ENCODE measurements at regions not wholly inside any gene's neighbourhood (a gene's known extent, or its start where the extent isn't known, plus 50 kb on each side); places are given as distances from the start of the nearest gene placed in this dataset.

GRCh38 chrX:110427076-110427475, 68.4 kb downstream of the RTL9 start (continued):
- TF ChIP-seq ZNF311 (CRISPR knock-in tag; IDR thresholded peaks at IDR 0.05): no peak
- TF ChIP-seq NKRF (IDR thresholded peaks at IDR 0.05; ENCODE audit: borderline replicate concordance): no peak

- H3K27me3 ChIP-seq (ENCODE audit: control insufficient read depth in 2 of 2, insufficient read depth in 2 of 2, low read length in 2 of 2): peaks cover 3 to 16% of the 10 kb centered on the region in 2 experiments; a peak in 4 of 5 replicates
- FAIRE-seq (no peak), ATAC-seq (no peak), DNase-seq (ENCODE audit: extremely low read depth in 1 of 4, low spot score in 3 of 4) (no peak)
- no peak overlapping the region for H3K9ac ChIP-seq (ENCODE audit: insufficient read depth in 1 of 2, low read depth in 2 of 2, low read length in 2 of 2)
- TF ChIP-seq ELK1 (CRISPR knock-in tag; IDR thresholded peaks at IDR 0.05): no peak
- TF ChIP-seq TAF1 (IDR thresholded peaks at IDR 0.05; ENCODE audit: control insufficient read depth, extremely low read depth, insufficient read depth, low read length, severe bottlenecking): no peak
- TF ChIP-seq ZBTB5 (IDR thresholded peaks at IDR 0.05): no peak
- TF ChIP-seq ESRRB (CRISPR knock-in tag; IDR thresholded peaks at IDR 0.05; ENCODE audit: borderline replicate concordance): no peak
- no peak for TF ChIP-seq ZBTB9 (CRISPR knock-in tag; IDR thresholded peaks at IDR 0.05)
- TF ChIP-seq SNAPC5 (CRISPR knock-in tag; IDR thresholded peaks at IDR 0.05): no peak
- no peak for TF ChIP-seq FOS (IDR thresholded peaks at IDR 0.05; ENCODE audit: extremely low read depth, insufficient read length)
- no peak for TF ChIP-seq ZNF280A (IDR thresholded peaks at IDR 0.05; ENCODE audit: low read depth, partially characterized antibody)
- H3K4me2 ChIP-seq (ENCODE audit: insufficient read depth, low read length): no peak overlapping the region
- intact Hi-C loops (cut with micrococcal nuclease): no loop called here
- H3K9me1 ChIP-seq (ENCODE audit: control insufficient read depth, insufficient read depth, low read length): no peaks in the 10 kb centered on the region
- no peak overlapping the region for H3K4me3 ChIP-seq
- ChIA-PET CTCF (ENCODE audit: low intra/inter-chr PET ratio) (no interaction called here), POLR2A (no interaction called here)
- no peaks in the 10 kb centered on the region for H3K4me1 ChIP-seq (replicated peaks in 1 of 2; ENCODE audit: control insufficient read depth in 2 of 2, insufficient read depth in 2 of 2, low read length in 2 of 2)
- H3K79me2 ChIP-seq (ENCODE audit: control insufficient read depth, insufficient read depth, low read length): no peaks in the 10 kb centered on the region
- no TSS peak for BruUV-seq (replicated peaks)
- H3K27ac ChIP-seq (ENCODE audit: extremely low read depth, low read depth, low read length): no peak overlapping the region
- WGBS (ENCODE audit: insufficient coverage, low coverage, missing lambda C conversion rate): 3% methylated on average over 3 of the region's 3 CpGs
- no peaks in the 10 kb centered on the region for H4K20me1 ChIP-seq (replicated peaks; ENCODE audit: control insufficient read depth, insufficient read depth, low read length)
- H2AFZ ChIP-seq (ENCODE audit: low read depth, low read length): no peak overlapping the region
- H3K9me3 ChIP-seq (replicated peaks; ENCODE audit: control insufficient read depth, insufficient read depth, low read depth, low read length): no peaks in the 10 kb centered on the region
- in situ Hi-C loops (cut with MboI): loop anchor here (25.0 kb wide), 1 partner anchor 809 kb away; no protein-coding TSS in a partner anchor
- no peaks in the 10 kb centered on the region for H3K36me3 ChIP-seq (ENCODE audit: control insufficient read depth, insufficient read depth, low read length)
Observed at GRCh38 chrX:110428144-110428543, 69.5 kb downstream of the RTL9 start.
